HG02852 (cell line): ENCODE measurements at regions not wholly inside any gene's neighbourhood (a gene's known extent, or its start where the extent isn't known, plus 50 kb on each side); places are given as distances from the start of the nearest gene placed in this dataset.

Source experiments
- ATAC-seq: cut with Tn5 transposase; IDR thresholded peaks from one replicate; pipeline ENCODE4 v1.9.1; 2021; ENCODE audit warnings: mild to moderate bottlenecking, moderate library complexity; ENCODE audit not compliant: unreplicated experiment

GRCh38 chr5:144886668-144887067 lies 716.0 kb downstream of the KCTD16 start:
- ATAC-seq: no peak

- ATAC-seq: no peak
These were observed 712.1 kb downstream of the KCTD16 start for GRCh38 chr5:144882739-144883283.

GRCh38 chr5:144880513-144880912 lies 709.8 kb downstream of the KCTD16 start:
- ATAC-seq: no peak

- ATAC-seq: no peak
These were observed 706.3 kb downstream of the KCTD16 start for GRCh38 chr5:144876990-144877389.

GRCh38 chr5:144873076-144873475 lies 702.4 kb downstream of the KCTD16 start:
- ATAC-seq: no peak

- ATAC-seq: no peak
These were observed 693.4 kb downstream of the KCTD16 start for GRCh38 chr5:144864118-144864517.

- ATAC-seq: no peak
These were observed 686.8 kb downstream of the KCTD16 start for GRCh38 chr5:144857454-144857853.

- no peak for ATAC-seq
These were observed 673.4 kb downstream of the KCTD16 start for GRCh38 chr5:144844086-144844485.

GRCh38 chr5:144832416-144832815 lies 661.7 kb downstream of the KCTD16 start:
- no peak for ATAC-seq

- ATAC-seq: no peak
These were observed 661.0 kb downstream of the KCTD16 start for GRCh38 chr5:144831650-144832049.

GRCh38 chr5:144822503-144822902 lies 651.8 kb downstream of the KCTD16 start:
- no peak for ATAC-seq

- no peak for ATAC-seq
These were observed 649.6 kb downstream of the KCTD16 start for GRCh38 chr5:144820278-144820677.

GRCh38 chr5:144815131-144815530 lies 644.5 kb downstream of the KCTD16 start:
- ATAC-seq: no peak

- no peak for ATAC-seq
These were observed 642.1 kb downstream of the KCTD16 start for GRCh38 chr5:144812763-144813162.

GRCh38 chr5:144800169-144800568 lies 629.5 kb downstream of the KCTD16 start:
- no peak for ATAC-seq

- ATAC-seq: no peak
These were observed 627.9 kb downstream of the KCTD16 start for GRCh38 chr5:144798595-144798994.

GRCh38 chr5:144794922-144795321 lies 624.2 kb downstream of the KCTD16 start:
- no peak for ATAC-seq

- no peak for ATAC-seq
These were observed 617.9 kb downstream of the KCTD16 start for GRCh38 chr5:144788556-144788955.

GRCh38 chr5:144788046-144788445 lies 617.4 kb downstream of the KCTD16 start:
- no peak for ATAC-seq

- no peak for ATAC-seq
These were observed 608.7 kb downstream of the KCTD16 start for GRCh38 chr5:144779368-144779767.

- ATAC-seq: no peak
These were observed 607.9 kb downstream of the KCTD16 start for GRCh38 chr5:144778561-144778960.

GRCh38 chr5:144774197-144774596 lies 603.5 kb downstream of the KCTD16 start:
- no peak for ATAC-seq

GRCh38 chr5:144773628-144774027 lies 603.0 kb downstream of the KCTD16 start:
- no peak for ATAC-seq
